ENCODE measurements at regions not wholly inside any gene's neighbourhood (a gene's known extent, or its start where the extent isn't known, plus 50 kb on each side); places are given as distances from the start of the nearest gene placed in this dataset.

DNA sequence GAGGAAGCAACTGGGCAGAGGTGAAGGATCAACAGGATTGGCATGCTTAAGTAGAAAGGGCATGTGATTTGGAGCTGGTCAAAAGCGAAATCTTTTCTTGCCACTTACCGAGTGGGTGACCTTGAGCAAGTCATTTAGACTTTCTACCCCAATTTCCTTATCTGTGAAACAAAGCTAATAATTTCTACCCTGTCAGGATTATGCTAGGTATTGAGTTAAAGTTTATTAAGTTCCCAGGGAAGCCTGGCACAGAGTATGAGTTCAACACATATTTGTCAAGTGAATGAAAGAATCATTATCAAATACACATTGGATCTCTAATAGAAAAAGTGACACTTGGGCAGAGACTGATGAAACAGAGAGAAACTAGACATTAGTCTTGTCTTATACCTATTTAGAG lies 66.4 kb upstream of the FRMD4B start:
- POLR2A ChIA-PET: no interaction called here
- no peaks in the 10 kb centered on the region for H3K36me3 Mint-ChIP-seq (ENCODE audit: insufficient read depth, unreplicated experiment)
- 0 out of 2 replicates have a peak, but pooled peaks cover 7% of the 10 kb centered on the region for H3K9me3 ChIP-seq
- intact Hi-C loops (cut with micrococcal nuclease; ENCODE audit: unreplicated experiment): no loop called here
- no peaks in the 10 kb centered on the region for H3K4me1 Mint-ChIP-seq (ENCODE audit: low read depth, unreplicated experiment)
- TF ChIP-seq, protein P1, sequence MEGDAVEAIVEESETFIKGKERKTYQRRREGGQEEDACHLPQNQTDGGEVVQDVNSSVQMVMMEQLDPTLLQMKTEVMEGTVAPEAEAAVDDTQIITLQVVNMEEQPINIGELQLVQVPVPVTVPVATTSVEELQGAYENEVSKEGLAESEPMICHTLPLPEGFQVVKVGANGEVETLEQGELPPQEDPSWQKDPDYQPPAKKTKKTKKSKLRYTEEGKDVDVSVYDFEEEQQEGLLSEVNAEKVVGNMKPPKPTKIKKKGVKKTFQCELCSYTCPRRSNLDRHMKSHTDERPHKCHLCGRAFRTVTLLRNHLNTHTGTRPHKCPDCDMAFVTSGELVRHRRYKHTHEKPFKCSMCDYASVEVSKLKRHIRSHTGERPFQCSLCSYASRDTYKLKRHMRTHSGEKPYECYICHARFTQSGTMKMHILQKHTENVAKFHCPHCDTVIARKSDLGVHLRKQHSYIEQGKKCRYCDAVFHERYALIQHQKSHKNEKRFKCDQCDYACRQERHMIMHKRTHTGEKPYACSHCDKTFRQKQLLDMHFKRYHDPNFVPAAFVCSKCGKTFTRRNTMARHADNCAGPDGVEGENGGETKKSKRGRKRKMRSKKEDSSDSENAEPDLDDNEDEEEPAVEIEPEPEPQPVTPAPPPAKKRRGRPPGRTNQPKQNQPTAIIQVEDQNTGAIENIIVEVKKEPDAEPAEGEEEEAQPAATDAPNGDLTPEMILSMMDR (IDR thresholded peaks at IDR 0.05; ENCODE audit: insufficient read depth in 1 of 2, low read depth in 1 of 2, low read length in 1 of 2, severe bottlenecking in 1 of 2, unreplicated experiment in 1 of 2): no peak
- no peaks in the 10 kb centered on the region for H3K9me3 Mint-ChIP-seq (ENCODE audit: unreplicated experiment)
- DNase-seq: no peak
- H3K36me3 ChIP-seq (ENCODE audit: control insufficient read depth, insufficient read depth, low read length): no peaks in the 10 kb centered on the region
- no peak overlapping the region for H3K4me3 ChIP-seq (ENCODE audit: low read depth, low read length)
- H3K4me3 Mint-ChIP-seq (ENCODE audit: unreplicated experiment): no peak overlapping the region
- no TSS peak for BruUV-seq (replicated peaks)
- CTCF ChIA-PET: no interaction called here
- H3K27ac Mint-ChIP-seq (ENCODE audit: unreplicated experiment): no peak overlapping the region
- peaks cover 2% of the 10 kb centered on the region for H3K27me3 Mint-ChIP-seq (ENCODE audit: insufficient read depth, unreplicated experiment)
- no peaks in the 10 kb centered on the region for H3K27me3 ChIP-seq (replicated peaks; ENCODE audit: control insufficient read depth, insufficient read depth, low read length)
- H3K4me1 ChIP-seq: no peaks in the 10 kb centered on the region

DNA sequence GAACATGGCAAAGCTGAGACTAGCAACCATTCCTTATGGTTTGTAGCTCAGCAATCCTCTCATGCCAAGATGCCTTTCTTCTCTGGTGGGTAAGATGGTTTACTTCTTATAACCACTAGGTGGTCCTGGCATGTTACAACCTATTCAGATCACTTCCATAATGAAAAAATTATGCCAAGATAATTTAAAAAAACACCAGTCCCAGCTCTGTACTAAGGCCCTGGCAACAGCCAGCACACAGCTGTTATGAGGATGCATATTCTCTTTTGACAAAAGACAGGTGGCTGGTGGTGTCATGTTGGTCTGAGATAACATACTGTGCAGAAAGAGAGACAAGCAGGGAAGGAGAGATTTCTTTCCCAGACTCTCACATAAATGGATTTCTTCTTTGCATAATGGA lies 65.7 kb upstream of the FRMD4B start:
- TF ChIP-seq, protein P1 (IDR thresholded peaks at IDR 0.05; ENCODE audit: insufficient read depth in 1 of 2, low read depth in 1 of 2, low read length in 1 of 2, severe bottlenecking in 1 of 2, unreplicated experiment in 1 of 2): no peak
- Mint-ChIP-seq H3K4me3 (ENCODE audit: unreplicated experiment) (no peak overlapping the region), H3K27ac (ENCODE audit: unreplicated experiment) (no peak overlapping the region), H3K4me1 (ENCODE audit: low read depth, unreplicated experiment) (no peaks in the 10 kb centered on the region), H3K36me3 (ENCODE audit: insufficient read depth, unreplicated experiment) (no peaks in the 10 kb centered on the region), H3K27me3 (ENCODE audit: insufficient read depth, unreplicated experiment) (no peaks in the 10 kb centered on the region), H3K9me3 (ENCODE audit: unreplicated experiment) (no peaks in the 10 kb centered on the region)
- H3K4me3 ChIP-seq (ENCODE audit: low read depth, low read length): no peak overlapping the region
- no TSS peak for BruUV-seq (replicated peaks)
- H3K9me3 ChIP-seq: 0 out of 2 replicates have a peak, but pooled peaks cover 7% of the 10 kb centered on the region
- H3K4me1 ChIP-seq: no peaks in the 10 kb centered on the region
- CTCF ChIA-PET: no interaction called here
- no peak for DNase-seq
- H3K27me3 ChIP-seq (replicated peaks; ENCODE audit: control insufficient read depth, insufficient read depth, low read length): no peaks in the 10 kb centered on the region
- no peaks in the 10 kb centered on the region for H3K36me3 ChIP-seq (ENCODE audit: control insufficient read depth, insufficient read depth, low read length)
- intact Hi-C loops (cut with micrococcal nuclease; ENCODE audit: unreplicated experiment): no loop called here
- POLR2A ChIA-PET: no interaction called here

DNA sequence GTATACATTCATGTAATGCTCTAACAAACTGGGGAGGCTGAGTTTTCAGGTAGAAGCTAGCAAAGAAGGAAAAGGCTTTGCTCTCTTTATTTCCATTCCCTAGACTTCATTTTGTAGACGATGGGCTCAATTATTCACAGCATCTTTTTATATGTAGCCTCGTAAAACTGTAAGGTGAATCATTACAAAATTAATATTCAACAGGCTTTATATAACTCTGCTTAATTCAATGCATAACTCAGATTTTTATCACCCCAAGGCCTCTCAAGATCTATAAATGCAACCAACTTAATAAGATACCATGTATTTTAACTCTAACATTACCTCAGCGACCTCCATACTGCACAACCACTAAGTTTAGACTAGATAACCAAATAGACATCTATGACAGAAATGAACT lies 63.0 kb upstream of the FRMD4B start:
- Histone ChIP-seq H3K9me3 (peaks cover 5% of the 10 kb centered on the region; the same call in 1 of the 2 replicates), H3K4me3 (ENCODE audit: low read depth, low read length) (no peak overlapping the region), H3K27me3 (replicated peaks; ENCODE audit: control insufficient read depth, insufficient read depth, low read length) (no peaks in the 10 kb centered on the region), H3K4me1 (peaks cover 4% of the 10 kb centered on the region; the same call in 1 of the 2 replicates), H3K36me3 (ENCODE audit: control insufficient read depth, insufficient read depth, low read length) (no peaks in the 10 kb centered on the region)
- TF ChIP-seq, protein P1 (IDR thresholded peaks at IDR 0.05; ENCODE audit: insufficient read depth in 1 of 2, low read depth in 1 of 2, low read length in 1 of 2, severe bottlenecking in 1 of 2, unreplicated experiment in 1 of 2): no peak
- Mint-ChIP-seq H3K36me3 (ENCODE audit: insufficient read depth, unreplicated experiment) (no peaks in the 10 kb centered on the region), H3K27me3 (ENCODE audit: insufficient read depth, unreplicated experiment) (no peaks in the 10 kb centered on the region), H3K4me3 (ENCODE audit: unreplicated experiment) (no peak overlapping the region), H3K9me3 (ENCODE audit: unreplicated experiment) (no peaks in the 10 kb centered on the region), H3K4me1 (ENCODE audit: low read depth, unreplicated experiment) (no peaks in the 10 kb centered on the region), H3K27ac (ENCODE audit: unreplicated experiment) (no peak overlapping the region)
- CTCF ChIA-PET: no interaction called here
- no TSS peak for BruUV-seq (replicated peaks)
- no peak for DNase-seq
- intact Hi-C loops (cut with micrococcal nuclease; ENCODE audit: unreplicated experiment): no loop called here
- POLR2A ChIA-PET: no interaction called here
